NCI-H1694 treated with DMSO at 0.1 percent for 48 hours (cell line): ENCODE measurements at regions not wholly inside any gene's neighbourhood (a gene's known extent, or its start where the extent isn't known, plus 50 kb on each side); places are given as distances from the start of the nearest gene placed in this dataset.

Experiments
- DNase-seq: peaks from one replicate; lab custom pipeline; 2025; lab: John Stamatoyannopoulos, UW

DNA sequence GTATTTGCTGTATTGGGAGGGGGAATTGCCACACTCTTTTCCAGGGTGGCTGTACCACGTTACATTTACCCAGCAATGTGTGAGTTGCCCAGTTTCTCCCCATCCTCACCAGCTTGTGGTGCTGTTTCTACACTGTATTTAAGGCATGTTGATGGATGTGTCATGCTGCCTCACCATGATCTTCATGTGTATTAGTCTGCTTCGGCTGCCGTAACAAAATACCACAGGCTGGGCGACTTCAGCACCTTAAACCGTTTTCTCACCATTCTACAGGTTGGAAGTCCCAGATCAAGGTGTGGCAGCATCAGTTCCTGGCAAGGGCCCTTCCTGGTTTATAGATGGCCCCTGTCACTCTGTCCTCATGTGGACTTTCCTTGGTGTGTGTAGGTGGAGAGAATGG, 169.7 kb downstream of the IGLL1 start:
- no peak for DNase-seq

DNA sequence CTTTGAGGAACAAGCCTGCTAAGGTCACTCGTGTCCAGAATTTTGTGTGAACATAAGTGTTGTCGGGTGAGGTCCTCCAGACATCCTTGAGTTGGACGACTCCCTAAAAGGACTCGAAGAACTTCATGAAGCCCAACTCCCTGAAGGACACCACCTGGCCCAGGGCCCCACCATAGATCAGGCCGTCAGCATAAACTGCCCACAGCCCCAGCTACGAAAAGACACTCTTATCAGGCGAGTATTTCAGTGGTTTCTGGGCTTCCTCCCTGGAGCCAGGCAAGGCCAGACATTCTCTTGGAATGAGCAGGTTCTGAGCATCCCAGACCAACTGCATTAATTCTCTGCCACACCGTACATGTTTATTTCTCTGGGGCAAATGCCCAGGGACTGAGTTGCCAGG, 170.1 kb downstream of the IGLL1 start:
- no peak for DNase-seq

DNA sequence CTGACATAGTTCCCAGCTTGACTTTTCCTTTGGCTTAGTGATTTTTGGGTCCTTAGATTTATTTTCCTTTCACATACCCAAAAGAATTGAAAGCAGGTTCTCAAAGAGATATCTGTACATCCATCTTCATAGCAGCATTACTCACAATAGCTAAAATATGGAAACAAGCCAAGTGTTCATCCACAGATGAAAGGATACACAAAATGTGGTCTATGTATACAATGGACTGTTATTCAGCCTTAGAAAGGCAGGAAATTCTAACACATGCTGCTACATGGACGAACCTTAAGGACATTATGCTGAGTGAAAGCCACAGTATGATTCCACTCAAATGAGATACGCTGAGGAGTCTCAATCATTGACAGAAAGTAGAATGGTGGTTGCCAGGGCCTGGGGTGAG, 171.8 kb downstream of the IGLL1 start:
- no peak for DNase-seq

DNA sequence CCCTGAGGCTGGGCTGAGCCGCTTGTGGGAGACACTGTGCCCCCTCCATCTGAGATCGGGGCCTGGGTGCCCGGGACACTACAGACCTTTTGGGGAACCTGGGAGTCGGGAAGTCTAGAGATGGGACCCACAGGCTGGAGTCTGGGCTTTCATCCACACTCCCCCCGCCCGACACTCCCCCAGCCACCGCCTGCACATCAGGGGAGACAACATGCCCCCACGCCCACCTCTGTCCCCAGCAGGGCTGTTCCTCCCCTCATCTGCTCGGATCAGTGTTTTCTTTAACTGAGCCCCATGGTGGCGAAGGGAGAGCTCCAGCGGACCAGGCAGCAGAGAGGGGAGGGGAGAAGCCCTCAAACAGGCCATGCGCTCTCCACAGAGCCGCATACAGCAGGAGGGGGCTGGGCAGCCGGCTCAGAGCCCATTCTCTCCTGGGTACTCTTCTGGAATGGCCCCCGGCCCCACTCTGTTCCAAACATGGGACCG, 174.7 kb downstream of the IGLL1 start:
- DNase-seq, result no peak

DNA sequence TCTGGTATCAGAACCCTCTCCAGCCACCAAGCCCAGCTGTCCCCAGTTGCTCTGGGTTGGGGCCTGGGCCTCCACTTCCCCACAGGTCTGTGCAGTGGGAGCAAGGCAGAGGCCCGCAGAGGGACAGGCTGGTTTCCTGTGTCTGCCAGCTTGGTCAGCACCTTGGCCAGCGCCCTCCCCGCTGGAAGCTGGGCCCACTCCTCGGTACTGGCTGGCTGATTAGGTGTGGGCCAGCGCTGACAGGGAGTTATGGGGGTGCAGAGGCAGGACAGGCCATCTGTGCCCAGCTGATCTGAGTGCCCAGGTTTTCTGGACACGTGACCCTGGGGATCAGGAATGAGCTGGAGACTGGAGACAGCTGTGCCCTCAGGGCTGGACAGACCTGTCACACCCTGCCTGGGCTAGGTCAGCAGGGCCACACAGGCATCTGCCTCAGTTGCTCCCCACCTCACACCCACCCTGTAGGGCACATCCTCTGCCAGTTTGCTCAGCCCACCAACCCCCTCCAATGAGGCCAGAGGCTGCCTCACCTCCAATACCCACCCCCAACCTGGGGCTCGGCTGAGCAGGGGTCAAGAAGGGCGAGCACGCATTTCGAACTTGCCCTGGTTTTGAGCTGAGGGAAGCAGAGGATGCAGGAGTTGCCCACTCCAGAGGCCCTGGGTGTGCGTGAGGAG, 175.3 kb downstream of the IGLL1 start:
- DNase-seq, result no peak

DNA sequence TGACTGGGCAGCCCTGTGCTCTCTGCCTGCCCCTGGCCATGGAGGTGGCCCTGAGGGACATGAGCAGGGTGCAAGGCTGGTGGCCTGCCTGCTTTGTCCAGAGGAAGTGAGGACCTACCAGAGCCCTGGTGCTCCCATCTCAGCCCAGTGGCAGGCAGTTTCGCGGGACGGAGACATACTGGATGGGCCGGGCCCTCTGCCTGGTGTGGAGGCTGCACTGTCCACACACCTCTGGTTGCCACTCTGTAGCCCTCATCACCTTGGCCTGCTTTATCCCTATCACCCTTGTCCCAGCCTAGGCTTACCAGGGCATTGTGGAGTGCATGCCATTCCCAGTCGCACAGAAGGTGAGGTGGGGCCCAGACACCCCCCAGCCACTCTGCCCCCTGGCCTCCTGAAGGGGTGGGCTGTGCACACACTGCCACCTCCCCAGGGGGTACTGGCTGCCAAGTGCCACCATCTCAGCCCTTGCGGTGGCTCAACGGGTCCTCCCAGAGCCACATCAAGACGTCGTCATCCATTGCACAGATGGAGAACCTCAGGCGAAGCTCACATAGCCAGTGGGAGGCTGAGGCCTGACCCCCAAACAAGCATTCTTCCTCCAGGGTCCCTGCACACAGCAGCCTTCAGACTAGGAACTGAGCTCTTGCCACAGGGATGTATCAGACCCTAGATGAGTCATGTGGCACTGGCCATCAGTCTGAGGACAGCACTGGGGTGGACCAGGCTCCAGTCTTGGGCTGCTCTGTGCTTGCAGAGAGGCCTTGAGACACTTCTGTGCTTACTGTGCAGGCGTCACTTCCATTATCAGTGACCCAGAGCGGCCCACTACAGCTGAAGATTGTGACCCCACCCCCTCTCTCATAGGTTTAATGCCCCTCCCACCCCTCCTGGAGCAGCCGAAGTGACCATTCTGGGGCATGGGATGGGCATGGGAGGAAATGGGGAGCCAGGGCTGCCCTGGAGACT, 176.1 kb downstream of the IGLL1 start:
- no peak for DNase-seq

DNA sequence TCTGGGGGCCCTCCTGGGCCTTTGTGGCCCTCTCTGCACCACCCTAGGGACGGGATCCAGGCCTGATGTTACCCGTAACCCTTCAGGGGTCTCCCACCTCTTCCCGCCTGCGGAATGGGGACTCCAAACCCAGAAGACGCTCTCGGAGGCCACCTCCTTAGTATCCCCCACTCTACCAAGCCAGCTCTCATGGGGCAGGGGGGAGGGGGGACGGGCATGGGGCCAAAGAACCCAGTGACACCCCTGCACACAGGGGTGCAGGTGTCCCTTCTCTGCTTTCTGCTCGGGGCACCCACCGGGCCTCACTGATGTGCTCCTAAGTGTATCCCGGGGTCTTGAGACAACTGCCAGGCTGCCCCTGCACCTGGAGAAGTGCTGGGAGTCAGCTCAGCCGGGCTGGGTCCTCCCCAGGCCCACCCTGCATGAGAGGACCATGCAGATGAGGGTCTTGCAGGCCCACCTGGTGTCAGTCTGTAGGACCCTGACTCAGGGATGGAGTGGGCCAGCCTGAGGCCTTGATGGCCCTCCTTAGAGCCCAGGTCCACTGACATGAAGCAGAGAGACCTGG, 176.9 kb downstream of the IGLL1 start:
- DNase-seq, result no peak

DNA sequence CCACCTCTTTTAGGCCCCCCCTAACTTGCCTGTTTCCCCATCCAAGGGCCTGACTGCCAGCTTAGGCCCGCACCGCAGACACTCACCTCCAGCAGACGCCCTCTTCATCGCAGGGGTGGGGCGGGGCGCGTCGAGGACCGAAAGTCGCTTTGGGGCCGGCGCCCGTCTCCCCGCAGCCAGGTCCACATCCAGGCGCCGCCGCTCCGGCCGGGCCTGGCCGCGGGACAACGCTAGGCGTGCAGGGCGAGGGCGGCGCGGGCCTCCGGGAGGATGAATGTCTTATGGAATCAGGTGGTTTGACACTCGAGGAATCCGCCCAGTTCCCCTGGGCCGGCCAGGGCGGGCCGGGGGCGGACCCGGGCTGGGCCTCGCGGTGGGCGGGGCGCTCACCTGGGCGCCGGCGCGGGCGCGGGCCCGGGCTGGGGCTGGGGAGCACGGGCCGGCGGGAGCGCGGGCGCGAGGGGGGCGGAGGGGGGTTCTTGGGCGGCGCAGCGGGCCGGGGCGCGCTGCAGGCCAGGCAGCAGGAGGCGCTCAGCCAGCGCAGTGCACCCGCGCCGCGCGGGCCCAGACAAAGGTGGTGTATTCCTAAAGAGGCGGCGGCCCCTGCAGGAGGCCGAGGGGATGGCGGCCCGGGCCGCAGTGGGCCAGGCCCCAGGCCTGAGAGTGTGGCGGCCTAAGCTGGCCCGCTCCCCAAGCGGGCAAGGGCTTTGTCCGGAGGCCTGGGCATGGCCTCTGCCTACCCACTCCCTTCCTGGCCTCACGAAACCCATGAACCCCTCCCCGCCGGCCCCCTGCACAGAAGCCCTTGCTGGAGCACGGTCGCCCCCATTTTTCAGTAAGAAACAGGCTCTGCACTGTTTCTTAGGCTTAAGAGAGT, 177.6 kb downstream of the IGLL1 start:
- DNase-seq, result no peak

DNA sequence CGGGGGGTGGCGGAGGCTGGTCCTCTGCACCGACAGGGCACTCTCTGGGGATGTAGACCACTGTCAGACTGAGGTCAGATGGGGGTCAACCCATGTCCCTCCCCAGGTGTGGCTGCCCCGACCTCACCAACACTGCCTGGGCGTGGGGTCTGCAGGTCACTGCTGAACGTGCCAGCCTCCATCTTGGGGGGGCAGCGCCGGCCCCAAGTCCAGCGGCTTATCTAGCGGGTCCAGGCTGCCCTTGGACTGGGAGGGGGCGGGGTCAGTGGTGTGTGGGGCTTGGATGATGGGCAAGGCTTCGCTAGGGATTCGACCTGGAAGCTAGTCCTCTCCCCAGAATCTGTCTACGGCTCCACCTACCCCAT, 178.2 kb downstream of the IGLL1 start:
- no peak for DNase-seq

DNA sequence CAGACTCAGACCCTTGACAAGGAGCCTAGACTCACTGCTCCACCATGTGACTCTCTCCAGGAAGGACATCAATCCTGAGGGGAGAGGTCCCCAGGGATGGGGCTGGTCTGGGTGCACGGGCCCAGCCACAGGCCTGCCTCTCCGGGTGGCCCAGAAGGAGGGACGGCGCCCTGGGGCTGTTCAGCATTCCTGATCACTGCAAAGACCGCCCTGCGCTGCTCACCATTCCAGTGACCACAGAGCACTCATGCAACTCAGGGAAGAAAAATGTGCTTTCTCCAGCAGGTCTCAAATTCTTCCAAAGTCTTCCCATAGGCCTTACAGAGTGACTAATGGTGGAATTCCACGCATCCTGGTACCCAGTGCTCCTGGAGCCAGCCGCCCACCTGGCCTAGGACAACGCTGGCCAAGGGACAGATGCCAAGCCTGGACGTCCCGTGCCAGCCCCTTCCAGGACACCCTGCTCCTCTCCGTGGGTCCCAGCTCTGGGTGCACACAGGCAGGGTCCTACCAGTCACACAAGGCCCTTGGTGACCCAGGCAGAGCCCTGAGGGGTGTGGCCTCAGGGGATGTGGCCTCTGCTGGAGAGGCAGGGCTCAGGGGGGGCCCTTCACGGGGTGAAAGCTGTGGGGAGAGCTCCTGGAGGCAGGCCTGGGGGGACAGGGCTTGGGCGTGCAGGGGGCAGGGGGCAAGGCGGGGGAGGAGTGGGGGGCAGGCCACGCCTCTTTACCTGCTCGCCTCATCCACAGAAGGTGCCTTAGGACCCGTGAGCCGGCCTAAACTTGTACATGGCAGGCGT, 178.8 kb downstream of the IGLL1 start:
- no peak for DNase-seq

DNA sequence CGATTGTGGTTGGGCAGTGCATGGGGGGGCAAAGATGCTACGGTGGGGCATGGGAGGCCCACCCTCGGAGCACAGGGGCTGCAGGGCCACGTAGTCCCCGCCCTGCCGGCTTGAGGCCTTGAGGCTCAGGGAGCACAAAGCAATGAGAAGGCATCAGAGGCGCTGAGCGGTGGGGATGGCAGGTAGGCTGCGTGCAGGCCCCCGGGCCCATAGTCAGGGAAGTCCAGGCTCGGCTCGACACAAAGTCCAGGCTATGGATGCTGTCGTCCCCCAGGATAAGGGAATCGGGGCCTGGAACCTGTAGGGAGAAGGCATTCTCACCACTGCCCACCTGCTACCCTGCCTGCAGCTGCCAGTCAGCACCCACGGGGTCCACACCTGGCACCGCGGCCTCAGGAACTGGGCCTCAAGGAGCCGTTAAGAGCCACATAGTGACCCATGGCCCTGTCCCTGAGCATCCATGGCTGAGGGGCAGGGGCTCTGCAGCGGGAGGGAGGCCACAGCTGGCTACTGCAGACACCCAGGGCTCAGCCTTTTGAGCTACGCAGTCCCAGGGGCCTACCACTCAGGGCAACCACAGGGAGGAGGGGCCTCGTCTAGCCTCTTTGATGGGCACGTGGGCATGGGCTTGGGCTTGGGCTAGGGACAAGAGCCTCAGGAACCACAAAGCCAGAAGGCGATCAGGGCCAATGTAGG, 179.7 kb downstream of the IGLL1 start:
- no peak for DNase-seq

DNA sequence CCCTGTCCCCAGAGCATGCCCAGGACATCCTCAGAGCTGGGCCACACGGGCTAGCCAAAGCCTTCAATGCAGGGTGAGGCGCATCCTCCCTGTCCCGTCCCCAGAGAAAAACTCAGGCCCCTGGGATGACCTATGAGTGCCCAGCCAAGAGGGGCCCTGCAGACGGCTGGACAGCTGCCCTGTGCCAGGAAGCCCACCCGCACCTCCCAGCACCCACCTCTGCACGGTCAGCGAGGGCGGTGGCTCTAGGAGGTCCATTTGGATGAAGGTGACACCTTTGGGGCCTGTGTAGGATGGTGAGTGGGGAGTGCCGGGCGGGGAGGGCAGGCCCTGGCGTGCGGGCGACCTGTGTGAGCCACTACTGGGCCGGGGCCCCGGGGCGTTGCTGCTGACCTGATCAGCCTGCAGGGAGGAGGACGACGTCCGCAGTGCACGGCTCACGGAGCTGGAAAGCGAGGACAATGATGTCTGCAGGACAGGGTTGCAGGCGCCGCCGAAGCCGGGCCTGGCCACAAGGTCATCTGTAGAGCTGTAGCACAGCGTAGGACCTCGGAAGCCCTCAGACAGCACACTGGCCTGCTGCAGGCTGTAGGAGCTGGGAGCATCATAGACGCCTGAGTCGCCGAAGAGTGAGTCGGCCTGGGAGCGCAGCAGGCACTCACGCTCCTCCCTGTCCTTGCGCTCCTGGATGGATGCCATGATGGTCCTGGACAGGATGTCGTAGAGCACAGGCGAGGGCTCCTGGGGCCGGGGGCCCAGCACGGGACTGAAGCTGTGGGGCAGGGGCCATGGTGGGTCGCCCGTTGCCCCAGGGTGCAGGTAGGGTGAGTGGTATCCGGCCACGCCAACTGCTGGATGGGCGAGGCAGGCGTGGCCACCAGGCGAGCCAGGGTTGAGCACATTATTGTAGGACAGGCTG, 180.5 kb downstream of the IGLL1 start:
- DNase-seq, result no peak

DNA sequence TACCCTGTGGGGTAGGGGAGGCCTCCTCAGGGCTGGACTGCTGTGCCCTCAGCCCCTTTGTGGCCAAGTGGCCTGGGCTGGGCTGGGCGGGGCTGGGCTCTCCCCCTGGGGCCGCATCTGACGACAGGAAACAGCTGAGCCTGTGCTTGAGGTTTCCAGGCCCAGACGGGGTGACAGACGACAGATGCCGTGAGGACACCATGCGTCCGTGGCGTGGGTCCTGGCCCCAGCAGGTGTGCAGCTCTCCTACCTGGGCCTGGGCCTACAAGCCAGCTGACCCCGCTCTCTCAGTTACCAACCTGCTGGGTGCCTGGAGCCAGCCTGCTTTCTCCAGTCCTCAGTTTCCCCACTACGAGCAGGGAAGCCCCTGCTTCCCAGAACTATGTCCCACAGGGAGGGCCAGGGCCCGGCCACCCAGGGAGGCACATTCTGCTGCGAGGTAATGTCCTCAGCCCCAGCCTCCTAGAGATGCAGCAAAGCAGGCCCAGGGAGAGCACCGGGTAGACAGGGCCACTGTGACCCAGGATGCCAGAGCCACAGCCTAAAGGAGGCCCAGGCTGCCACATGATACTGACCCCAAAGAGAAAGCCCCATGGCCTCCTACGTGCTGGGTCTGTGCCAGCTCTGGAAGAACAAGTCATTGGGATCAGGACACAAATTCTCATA, 181.3 kb downstream of the IGLL1 start:
- DNase-seq, result no peak

DNA sequence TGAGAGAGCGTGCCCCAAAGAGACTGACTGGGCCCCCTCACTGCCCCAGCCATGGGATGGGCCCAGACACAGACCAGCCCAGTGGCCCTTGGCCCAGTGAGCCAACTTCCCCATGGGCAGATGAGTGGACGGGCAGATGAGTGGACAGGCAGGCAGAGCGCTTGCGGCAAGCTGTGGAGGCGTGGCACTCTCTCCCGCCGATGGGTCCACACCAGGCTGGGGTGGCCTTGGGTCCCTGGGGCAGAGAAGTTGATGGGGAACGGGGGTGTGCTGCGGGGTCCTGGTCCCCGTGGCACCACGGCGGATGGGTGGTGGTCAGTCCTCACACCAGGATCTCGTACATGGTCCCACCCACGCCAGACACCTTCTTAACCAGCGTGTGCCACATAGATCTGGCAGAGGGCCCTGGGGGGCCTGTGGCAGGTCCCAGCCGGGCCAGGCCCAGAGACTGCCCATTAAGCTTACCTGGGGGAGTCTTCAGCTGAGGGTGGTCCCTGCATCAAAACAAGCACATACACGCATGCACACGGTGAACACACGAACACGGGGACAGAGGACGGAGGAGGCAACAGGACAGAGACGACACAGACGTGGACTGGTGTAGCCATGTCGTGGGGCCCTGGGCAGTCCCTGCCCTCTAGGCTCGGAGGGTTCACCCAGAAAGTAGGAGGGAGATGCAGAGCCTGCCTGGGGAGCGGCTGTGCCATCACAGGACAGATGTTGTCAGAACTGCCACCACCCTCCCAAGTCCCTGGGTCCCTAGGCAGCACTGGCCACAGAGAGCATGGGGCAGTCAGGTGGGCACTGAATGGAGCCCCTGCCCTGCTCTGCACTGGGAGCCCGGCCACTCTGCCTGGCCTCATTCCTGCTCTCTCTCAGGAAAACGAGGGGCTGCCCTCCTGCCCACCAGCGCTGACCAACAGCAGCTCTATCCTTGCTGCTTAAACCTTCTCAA, 182.2 kb downstream of the IGLL1 start:
- no peak for DNase-seq

DNA sequence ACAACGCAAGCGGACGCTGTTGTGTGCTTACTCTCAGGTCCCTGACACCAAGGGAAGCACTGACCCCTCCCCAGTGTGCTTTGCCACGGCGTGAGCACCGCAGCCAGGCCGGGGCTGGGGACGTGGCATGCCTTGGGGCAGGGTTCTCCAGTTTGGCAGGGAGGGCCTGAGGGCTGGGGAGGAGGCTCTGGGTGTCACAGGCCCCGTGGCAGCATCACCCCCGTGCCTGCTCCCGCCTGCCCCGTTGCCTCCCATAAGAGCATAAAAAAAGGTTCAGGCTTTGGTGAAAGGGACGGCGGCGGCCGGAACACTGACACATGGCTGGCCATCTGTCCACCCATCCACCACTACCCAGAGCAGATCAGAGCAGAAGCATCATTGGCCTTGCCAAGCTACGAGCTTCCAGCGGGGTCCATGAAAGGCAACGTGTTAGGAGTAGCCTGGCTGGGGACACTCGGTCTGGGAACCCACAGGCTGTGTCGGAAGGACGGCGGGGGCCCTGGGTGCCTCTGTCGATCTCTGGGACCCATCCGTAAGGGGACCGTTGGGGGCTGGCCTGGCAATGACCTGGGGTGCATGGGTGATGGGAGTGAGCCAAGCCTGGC, 183.0 kb downstream of the IGLL1 start:
- DNase-seq, result no peak

DNA sequence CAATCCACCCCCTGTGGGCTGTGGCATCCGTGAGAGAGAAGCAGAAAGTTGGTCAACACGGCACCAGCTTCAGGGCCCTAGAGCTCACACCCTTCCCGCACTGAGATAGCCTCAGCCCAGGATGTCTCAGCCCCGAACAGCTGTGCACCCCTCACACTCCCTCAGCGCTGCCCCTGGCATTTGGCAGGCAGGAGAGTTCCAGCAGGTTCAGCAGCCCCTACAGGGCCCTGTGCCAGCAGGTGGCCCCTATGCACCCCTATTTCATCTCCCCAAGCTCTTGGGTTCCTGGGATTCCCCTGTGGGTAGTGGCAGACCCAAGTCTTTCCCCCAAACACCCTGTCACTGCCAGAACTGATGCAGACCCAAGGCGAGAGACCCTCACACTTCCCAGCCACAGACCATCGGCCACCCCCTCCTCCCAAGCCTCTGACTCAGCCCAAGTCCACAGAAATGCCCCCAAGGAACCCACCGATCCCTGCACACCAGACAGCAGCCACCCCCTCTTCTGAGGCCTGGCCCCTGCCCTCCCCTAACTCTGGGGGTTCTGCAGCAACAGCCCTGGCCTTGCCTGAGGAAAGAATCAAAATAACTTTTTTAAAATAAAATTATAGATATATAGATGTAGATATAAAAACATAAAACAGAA, 183.6 kb downstream of the IGLL1 start:
- DNase-seq, result no peak
